Ovary (tissue), 7 donors: ENCODE measurements at regions not wholly inside any gene's neighbourhood (a gene's known extent, or its start where the extent isn't known, plus 50 kb on each side); places are given as distances from the start of the nearest gene placed in this dataset.

ENCODE experiments used
- DNase-seq, 5 donors: peaks; one replicate each; pipeline ENCODE4 v3.0.0-alpha.2; 2019 to 2020
- H3K27ac ChIP-seq, 2 donors: fragments of 200-600 bp; one replicate each; pipeline versions ENCODE4 v1.5.1 to v1.8.0; 2019 to 2022
- H3K27me3 ChIP-seq: fragments of 200-600 bp; one replicate; pipeline ENCODE4 v1.8.0; 2022
- H3K36me3 ChIP-seq: fragments of 200-600 bp; sonication (generic); one replicate; pipeline ENCODE4 v1.5.1; 2019
- H3K4me1 ChIP-seq: one replicate; pipeline ENCODE4 v1.8.1; 2013; ENCODE audit warnings: mild to moderate bottlenecking, moderate library complexity; ENCODE audit not compliant: insufficient read depth
- H3K4me3 ChIP-seq: fragments of 200-600 bp; sonication (generic); one replicate; pipeline ENCODE4 v1.5.1; 2017
- H3K9me3 ChIP-seq, 2 donors: fragments of 200-600 bp in 1 of 2; sonication (generic) in 1 of 2; one replicate each; pipeline versions ENCODE4 v1.5.1 to v1.8.1; 2013 to 2019; ENCODE audit warnings: mild to moderate bottlenecking in 1 of 2, moderate library complexity in 1 of 2
- EP300 ChIP-seq: sonication (generic); formaldehyde crosslinking; IDR thresholded peaks from one replicate; pipeline ENCODE4 v1.6.1; 2017; ENCODE audit warnings: antibody characterized with exemption
- POLR2A ChIP-seq: fragments of 450-650 bp; IDR thresholded peaks from one replicate; pipeline ENCODE4 v1.6.1; 2017; ENCODE audit warnings: antibody characterized with exemption, mild to moderate bottlenecking, moderate library complexity
- WGBS, 3 donors: extraction: QIAGEN DNeasy Blood & Tissue Kit in 1 of 3; methylation state at CpG; one replicate each; pipeline versions ENCODE4 v1.1.5 to v1.1.7; 2013 to 2017; 5-methylcytosine and 5-hydroxymethylcytosine counted together
- intact Hi-C, 4 donors: fragments of 100-400 bp; cut with DNase I; formaldehyde crosslinking; loops; one replicate each; pipeline versions ENCODE4 v1.11.0 to v1.15.1; 2022 to 2023
- TF ChIP-seq, protein P1 (sequence below), 3 donors: fragments of 450-650 bp in 2 of 3; fragments of 200-600 bp in 1 of 3; IDR thresholded peaks; one replicate each; pipeline versions ENCODE4 v1.5.1 to v1.8.0; 2016 to 2022; ENCODE audit warnings: antibody characterized with exemption in 3 of 3, mild to moderate bottlenecking in 1 of 3
- donor health status: DM: no; HTN: no; CAD: no; lungs with moderate emphysema.
- donor health status: DM: no; HTN: no; CAD: no.
- donor health status: Bipolar disorder and iron deficiency.
- donor health status: DM: no; HTN: no; CAD: no.
- donor health status: DM: yes; HTN: yes; CAD: no.

DNA sequence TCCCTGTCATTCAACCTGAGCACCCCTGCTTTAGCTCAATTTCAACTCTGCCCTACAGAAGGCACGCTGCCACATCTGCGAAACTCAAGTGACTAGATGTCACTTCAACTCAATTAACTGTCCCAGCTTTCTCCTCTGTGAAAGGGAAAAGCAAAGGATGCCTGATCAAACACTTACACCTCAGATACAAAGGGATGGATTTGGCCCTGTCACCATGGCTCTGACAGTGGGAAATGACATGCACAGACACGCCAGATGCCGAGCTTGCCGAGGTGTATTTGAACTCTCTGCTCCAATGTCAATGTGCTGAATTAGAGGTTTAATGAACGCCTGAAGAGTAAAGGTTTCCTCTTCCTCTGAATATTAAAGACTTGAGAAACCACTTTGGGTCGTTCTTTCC lies 481.1 kb downstream of the CBLN2 start:
- TF ChIP-seq EP300 (no peak), POLR2A (no peak)
- TF ChIP-seq, protein P1, sequence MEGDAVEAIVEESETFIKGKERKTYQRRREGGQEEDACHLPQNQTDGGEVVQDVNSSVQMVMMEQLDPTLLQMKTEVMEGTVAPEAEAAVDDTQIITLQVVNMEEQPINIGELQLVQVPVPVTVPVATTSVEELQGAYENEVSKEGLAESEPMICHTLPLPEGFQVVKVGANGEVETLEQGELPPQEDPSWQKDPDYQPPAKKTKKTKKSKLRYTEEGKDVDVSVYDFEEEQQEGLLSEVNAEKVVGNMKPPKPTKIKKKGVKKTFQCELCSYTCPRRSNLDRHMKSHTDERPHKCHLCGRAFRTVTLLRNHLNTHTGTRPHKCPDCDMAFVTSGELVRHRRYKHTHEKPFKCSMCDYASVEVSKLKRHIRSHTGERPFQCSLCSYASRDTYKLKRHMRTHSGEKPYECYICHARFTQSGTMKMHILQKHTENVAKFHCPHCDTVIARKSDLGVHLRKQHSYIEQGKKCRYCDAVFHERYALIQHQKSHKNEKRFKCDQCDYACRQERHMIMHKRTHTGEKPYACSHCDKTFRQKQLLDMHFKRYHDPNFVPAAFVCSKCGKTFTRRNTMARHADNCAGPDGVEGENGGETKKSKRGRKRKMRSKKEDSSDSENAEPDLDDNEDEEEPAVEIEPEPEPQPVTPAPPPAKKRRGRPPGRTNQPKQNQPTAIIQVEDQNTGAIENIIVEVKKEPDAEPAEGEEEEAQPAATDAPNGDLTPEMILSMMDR (IDR thresholded peaks at IDR 0.05), result no peak
- Histone ChIP-seq H3K36me3 (no peaks in the 10 kb centered on the region), H3K27me3 (no peaks in the 10 kb centered on the region), H3K4me3 (no peak overlapping the region), H3K9me3 (no peaks in the 10 kb centered on the region), H3K27ac (no peak overlapping the region), H3K4me1 (no peaks in the 10 kb centered on the region)
- 83 to 85% (median 84%) methylated on average over 7 of the region's 7 CpGs for WGBS, 3 donors
- no peak for DNase-seq
- intact Hi-C loops, result no loop called here

DNA sequence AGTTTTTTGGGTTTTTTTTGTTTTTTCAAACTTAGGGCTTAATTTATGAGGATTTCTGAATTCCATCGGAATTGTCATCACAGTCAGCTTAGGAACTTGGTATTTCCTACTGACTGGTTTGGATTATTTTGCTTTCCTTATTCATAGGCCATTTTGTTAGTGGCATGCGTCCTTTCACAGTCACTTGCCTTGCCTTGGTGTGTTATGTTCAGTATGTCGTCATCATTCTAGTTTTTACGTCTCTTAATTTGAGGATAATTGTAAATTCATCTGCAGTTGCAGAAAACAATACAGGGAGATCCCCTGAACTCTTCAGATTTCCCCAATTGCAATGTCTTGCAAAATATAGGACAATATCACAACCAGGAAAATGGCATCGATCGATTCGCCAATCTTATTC lies 485.3 kb downstream of the CBLN2 start:
- TF ChIP-seq, protein P1 (IDR thresholded peaks at IDR 0.05), result no peak
- TF ChIP-seq EP300, result no peak
- no peak for TF ChIP-seq POLR2A
- Histone ChIP-seq H3K4me3 (no peak overlapping the region), H3K9me3 (no peaks in the 10 kb centered on the region), H3K4me1 (no peaks in the 10 kb centered on the region), H3K36me3 (no peaks in the 10 kb centered on the region), H3K27ac (no peak overlapping the region), H3K27me3 (no peaks in the 10 kb centered on the region)
- 88 to 91% (median 89%) methylated on average over 7 of the region's 7 CpGs for WGBS, 3 donors
- DNase-seq, result no peak
- intact Hi-C loops, result no loop called here

DNA sequence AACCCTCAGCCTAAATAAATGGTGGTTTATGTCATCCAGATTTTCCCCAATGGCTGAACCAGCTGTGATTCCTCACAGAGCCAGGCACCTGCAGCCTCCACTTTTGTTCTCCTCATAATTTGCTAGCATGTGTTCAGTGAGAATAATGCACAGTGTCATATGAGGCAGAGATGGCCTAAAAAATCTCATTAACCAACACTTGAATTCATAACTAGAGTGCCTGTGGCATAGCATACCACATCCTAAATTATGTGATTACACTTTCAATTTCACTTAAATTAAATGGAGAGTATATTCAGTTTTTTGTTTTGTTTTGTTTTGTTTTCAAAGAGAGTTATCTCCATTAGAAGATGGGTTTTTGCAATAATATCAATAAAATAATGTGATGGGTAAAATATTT lies 488.0 kb downstream of the CBLN2 start:
- no peaks in the 10 kb centered on the region for H3K4me1 ChIP-seq
- H3K27ac ChIP-seq, result no peak overlapping the region
- H3K36me3 ChIP-seq, result no peaks in the 10 kb centered on the region
- intact Hi-C loops, result no loop called here
- no peak for DNase-seq
- H3K9me3 ChIP-seq, result no peaks in the 10 kb centered on the region
- H3K4me3 ChIP-seq, result no peak overlapping the region
- no peaks in the 10 kb centered on the region for H3K27me3 ChIP-seq
- no peak for TF ChIP-seq EP300
- no peak for TF ChIP-seq POLR2A
- TF ChIP-seq, protein P1 (IDR thresholded peaks at IDR 0.05), result no peak

DNA sequence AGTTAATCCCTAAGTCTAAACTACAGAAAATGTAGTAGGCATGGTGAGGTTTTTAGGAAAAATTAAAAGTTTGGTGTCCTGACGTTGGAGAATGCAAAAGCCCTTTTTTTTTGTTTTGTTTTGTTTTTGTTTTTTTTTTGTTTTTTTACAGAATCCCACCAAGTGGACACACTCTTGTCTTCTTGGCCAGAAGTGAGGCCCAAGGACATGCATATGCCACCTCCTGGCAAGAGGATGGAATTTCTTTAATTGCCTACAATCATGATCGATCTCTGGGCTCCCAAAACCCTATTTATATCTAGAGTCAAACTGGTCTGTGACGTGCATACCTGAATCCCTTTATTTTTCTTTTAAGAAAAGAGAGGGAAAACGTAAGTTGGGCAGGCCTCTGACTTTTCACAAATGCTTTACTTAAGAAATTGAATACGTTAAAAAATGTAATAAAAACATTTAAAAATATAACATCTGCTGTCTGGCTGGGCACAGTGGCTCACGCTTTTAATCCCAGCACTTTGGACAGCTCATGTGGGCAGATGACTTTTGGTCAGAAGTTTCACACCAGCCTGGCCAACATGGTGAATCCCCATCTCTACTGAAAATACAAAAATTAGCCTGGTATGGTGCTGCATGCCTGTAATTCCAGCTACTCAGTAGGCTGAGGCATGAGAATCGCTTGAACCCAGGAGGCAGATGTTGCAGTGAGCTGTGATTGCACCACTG lies 502.7 kb downstream of the CBLN2 start:
- no peak for DNase-seq
- TF ChIP-seq POLR2A (no peak), EP300 (no peak)
- TF ChIP-seq, protein P1 (IDR thresholded peaks at IDR 0.05), result no peak
- Histone ChIP-seq H3K9me3 (no peaks in the 10 kb centered on the region), H3K27me3 (no peaks in the 10 kb centered on the region), H3K36me3 (no peaks in the 10 kb centered on the region), H3K4me1 (no peaks in the 10 kb centered on the region), H3K27ac (no peak overlapping the region), H3K4me3 (no peak overlapping the region)
- intact Hi-C loops, result no loop called here
- WGBS, 3 donors, result 60 to 69% (median 67%) methylated on average over 7 of the region's 7 CpGs
